ENCODE measurements at regions not wholly inside any gene's neighbourhood (a gene's known extent, or its start where the extent isn't known, plus 50 kb on each side); places are given as distances from the start of the nearest gene placed in this dataset.

- DNase-seq = no peak
Measured at GRCh38 chr4:24144381-24144780, 254.5 kb upstream of the PPARGC1A start.

GRCh38 chr4:24143741-24144140, 253.9 kb upstream of the PPARGC1A start:
- DNase-seq = no peak

GRCh38 chr4:24141836-24142235, 252.0 kb upstream of the PPARGC1A start:
- no peak for DNase-seq

GRCh38 chr4:24140892-24141291, 251.0 kb upstream of the PPARGC1A start:
- DNase-seq = no peak

- DNase-seq = peak; percentile 13
Measured at GRCh38 chr4:24137671-24138601, 248.1 kb upstream of the PPARGC1A start.

GRCh38 chr4:24131954-24132673, 242.3 kb upstream of the PPARGC1A start:
- no peak for DNase-seq

GRCh38 chr4:24130637-24131036, 240.8 kb upstream of the PPARGC1A start:
- DNase-seq = no peak

- no peak for DNase-seq
Measured at GRCh38 chr4:24126776-24127175, 236.9 kb upstream of the PPARGC1A start.

GRCh38 chr4:24121395-24122175, 231.7 kb upstream of the PPARGC1A start:
- DNase-seq = no peak

GRCh38 chr4:24117975-24118374, 228.1 kb upstream of the PPARGC1A start:
- DNase-seq = no peak

GRCh38 chr4:24116107-24116506, 226.3 kb upstream of the PPARGC1A start:
- DNase-seq = no peak

- no peak for DNase-seq
Measured at GRCh38 chr4:24114919-24115500, 225.2 kb upstream of the PPARGC1A start.

GRCh38 chr4:24114444-24114843, 224.6 kb upstream of the PPARGC1A start:
- DNase-seq = no peak

GRCh38 chr4:24112466-24112865, 222.6 kb upstream of the PPARGC1A start:
- no peak for DNase-seq

- DNase-seq = no peak
Measured at GRCh38 chr4:24108567-24108966, 218.7 kb upstream of the PPARGC1A start.

GRCh38 chr4:24105327-24106038, 215.6 kb upstream of the PPARGC1A start:
- DNase-seq = no peak

GRCh38 chr4:24104158-24104565, 214.3 kb upstream of the PPARGC1A start:
- DNase-seq = peak; percentile 4

- no peak for DNase-seq
Measured at GRCh38 chr4:24103434-24104157, 213.7 kb upstream of the PPARGC1A start.

- DNase-seq = no peak
Measured at GRCh38 chr4:24102621-24103020, 212.8 kb upstream of the PPARGC1A start.

GRCh38 chr4:24096603-24097002, 206.8 kb upstream of the PPARGC1A start:
- no peak for DNase-seq

- no peak for DNase-seq
Measured at GRCh38 chr4:24094726-24095125, 204.9 kb upstream of the PPARGC1A start.

GRCh38 chr4:24093446-24093845, 203.6 kb upstream of the PPARGC1A start:
- DNase-seq = no peak
